ENCODE measurements at regions not wholly inside any gene's neighbourhood (a gene's known extent, or its start where the extent isn't known, plus 50 kb on each side); places are given as distances from the start of the nearest gene placed in this dataset.

- TF ChIP-seq, protein P1, sequence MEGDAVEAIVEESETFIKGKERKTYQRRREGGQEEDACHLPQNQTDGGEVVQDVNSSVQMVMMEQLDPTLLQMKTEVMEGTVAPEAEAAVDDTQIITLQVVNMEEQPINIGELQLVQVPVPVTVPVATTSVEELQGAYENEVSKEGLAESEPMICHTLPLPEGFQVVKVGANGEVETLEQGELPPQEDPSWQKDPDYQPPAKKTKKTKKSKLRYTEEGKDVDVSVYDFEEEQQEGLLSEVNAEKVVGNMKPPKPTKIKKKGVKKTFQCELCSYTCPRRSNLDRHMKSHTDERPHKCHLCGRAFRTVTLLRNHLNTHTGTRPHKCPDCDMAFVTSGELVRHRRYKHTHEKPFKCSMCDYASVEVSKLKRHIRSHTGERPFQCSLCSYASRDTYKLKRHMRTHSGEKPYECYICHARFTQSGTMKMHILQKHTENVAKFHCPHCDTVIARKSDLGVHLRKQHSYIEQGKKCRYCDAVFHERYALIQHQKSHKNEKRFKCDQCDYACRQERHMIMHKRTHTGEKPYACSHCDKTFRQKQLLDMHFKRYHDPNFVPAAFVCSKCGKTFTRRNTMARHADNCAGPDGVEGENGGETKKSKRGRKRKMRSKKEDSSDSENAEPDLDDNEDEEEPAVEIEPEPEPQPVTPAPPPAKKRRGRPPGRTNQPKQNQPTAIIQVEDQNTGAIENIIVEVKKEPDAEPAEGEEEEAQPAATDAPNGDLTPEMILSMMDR (IDR thresholded peaks at IDR 0.05; ENCODE audit: low read depth, low read length, missing input control), result no peak
- TF ChIP-seq ATF3 (IDR thresholded peaks at IDR 0.05), result no peak
These were observed 51.2 kb upstream of the CYSLTR1 start for GRCh38 chrX:78378476-78379115.

All from liver (tissue), 3 donors.